Tongue (tissue), 1 donor: ENCODE measurements at regions not wholly inside any gene's neighbourhood (a gene's known extent, or its start where the extent isn't known, plus 50 kb on each side); places are given as distances from the start of the nearest gene placed in this dataset.
A peak's percentile ranks its signal among the peaks of the same experiment; 100 is the strongest.

Experiments used
- DNase-seq: peaks from one replicate; pipeline ENCODE4 v3.0.0-alpha.2; 2015

GRCh38 chr13:107239213-107239612 is 671.3 kb upstream of the ARGLU1 start:
- DNase-seq, result no peak

- no peak for DNase-seq
These were observed 670.5 kb upstream of the ARGLU1 start for GRCh38 chr13:107238262-107238981.

GRCh38 chr13:107234319-107235073 is 666.6 kb upstream of the ARGLU1 start:
- no peak for DNase-seq

- DNase-seq, result no peak
These were observed 665.6 kb upstream of the ARGLU1 start for GRCh38 chr13:107233541-107233940.

- no peak for DNase-seq
These were observed 664.0 kb upstream of the ARGLU1 start for GRCh38 chr13:107231944-107232343.

- no peak for DNase-seq
These were observed 655.9 kb upstream of the ARGLU1 start for GRCh38 chr13:107223867-107224266.

- no peak for DNase-seq
These were observed 654.7 kb upstream of the ARGLU1 start for GRCh38 chr13:107222597-107222996.

- no peak for DNase-seq
These were observed 652.3 kb upstream of the ARGLU1 start for GRCh38 chr13:107220245-107220644.

GRCh38 chr13:107217251-107217650 is 649.3 kb upstream of the ARGLU1 start:
- peak; percentile 24 for DNase-seq

GRCh38 chr13:107216046-107216755 is 648.3 kb upstream of the ARGLU1 start:
- no peak for DNase-seq

GRCh38 chr13:107211073-107211472 is 643.1 kb upstream of the ARGLU1 start:
- DNase-seq, result peak; percentile 95

GRCh38 chr13:107210723-107211030 is 642.7 kb upstream of the ARGLU1 start:
- DNase-seq, result peak; percentile 71

GRCh38 chr13:107209824-107210722 is 642.1 kb upstream of the ARGLU1 start:
- DNase-seq, result no peak

GRCh38 chr13:107208889-107209288 is 641.0 kb upstream of the ARGLU1 start:
- no peak for DNase-seq

- peak; percentile 81 for DNase-seq
These were observed 637.6 kb upstream of the ARGLU1 start for GRCh38 chr13:107205318-107206104.

- DNase-seq, result no peak
These were observed 635.4 kb upstream of the ARGLU1 start for GRCh38 chr13:107203146-107203847.

- peak; percentile 70 for DNase-seq
These were observed 634.6 kb upstream of the ARGLU1 start for GRCh38 chr13:107202371-107203023.

- no peak for DNase-seq
These were observed 632.6 kb upstream of the ARGLU1 start for GRCh38 chr13:107200491-107200890.

- DNase-seq, result no peak
These were observed 624.4 kb upstream of the ARGLU1 start for GRCh38 chr13:107192289-107192688.

GRCh38 chr13:107190065-107190464 is 622.1 kb upstream of the ARGLU1 start:
- peak; percentile 15 for DNase-seq
